Ishikawa (cell line): ENCODE measurements at regions not wholly inside any gene's neighbourhood (a gene's known extent, or its start where the extent isn't known, plus 50 kb on each side); places are given as distances from the start of the nearest gene placed in this dataset.

ENCODE experiments used
- CEBPB ChIP-seq: IDR thresholded peaks from 2 replicates; pipeline ENCODE4 v1.6.1; 2012
- CREB1 ChIP-seq: IDR thresholded peaks from 2 replicates; pipeline ENCODE4 v1.6.1; 2012; ENCODE audit warnings: low read depth
- EGR1 ChIP-seq: IDR thresholded peaks from 2 replicates; pipeline ENCODE4 v1.6.1; 2012
- EP300 ChIP-seq: IDR thresholded peaks from 2 replicates; pipeline ENCODE4 v1.6.1; 2012; ENCODE audit warnings: borderline replicate concordance
- FOXM1 ChIP-seq: IDR thresholded peaks from 2 replicates; pipeline ENCODE4 v1.6.1; 2012; ENCODE audit warnings: low read depth, borderline replicate concordance
- NFIC ChIP-seq: IDR thresholded peaks from 2 replicates; pipeline ENCODE4 v1.6.1; 2012
- RAD21 ChIP-seq: IDR thresholded peaks from 2 replicates; pipeline ENCODE4 v1.6.1; 2012; ENCODE audit warnings: low read depth
- TAF1 ChIP-seq: IDR thresholded peaks from 2 replicates; pipeline ENCODE4 v1.6.1; 2012; ENCODE audit warnings: low read depth, mild to moderate bottlenecking
- TCF12 ChIP-seq: IDR thresholded peaks from 2 replicates; pipeline ENCODE4 v1.6.1; 2012; ENCODE audit warnings: low read depth
- TEAD4 ChIP-seq: IDR thresholded peaks from 2 replicates; pipeline ENCODE4 v1.6.1; 2012
- YY1 ChIP-seq: IDR thresholded peaks from 2 replicates; pipeline ENCODE4 v1.6.1; 2012; ENCODE audit warnings: low read depth
- ZBTB7A ChIP-seq: IDR thresholded peaks from 2 replicates; pipeline ENCODE4 v1.6.1; 2012; ENCODE audit warnings: low read depth
- TF ChIP-seq, protein P1 (sequence below): IDR thresholded peaks from 2 replicates; pipeline ENCODE4 v1.6.1; 2012; ENCODE audit warnings: low read depth, mild to moderate bottlenecking
- TF ChIP-seq, protein P2 (sequence below): IDR thresholded peaks from 2 replicates; pipeline ENCODE4 v1.6.1; 2012
- TF ChIP-seq, protein P3 (sequence below): IDR thresholded peaks from 2 replicates; pipeline ENCODE4 v1.6.1; 2012

DNA sequence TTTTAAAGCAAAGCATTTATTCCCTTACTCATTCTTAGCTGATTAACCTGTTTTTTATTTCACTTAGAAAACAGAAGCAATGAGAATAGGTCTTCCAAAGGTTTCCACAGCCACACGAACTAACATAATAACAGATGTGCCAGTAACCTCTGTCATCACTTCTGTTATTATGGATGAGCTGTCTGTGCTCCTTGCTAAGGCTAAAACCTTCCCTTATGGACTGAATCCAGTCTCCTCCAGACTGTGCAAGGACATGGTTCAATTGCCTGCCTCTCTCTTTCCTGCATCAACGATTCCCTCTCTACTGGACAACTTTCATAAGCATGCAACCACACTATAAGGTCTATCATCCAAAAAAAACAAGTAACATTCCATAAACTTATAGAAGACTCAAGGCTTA lies 1446.2 kb downstream of the MAT2B start:
- TF ChIP-seq, protein P1, sequence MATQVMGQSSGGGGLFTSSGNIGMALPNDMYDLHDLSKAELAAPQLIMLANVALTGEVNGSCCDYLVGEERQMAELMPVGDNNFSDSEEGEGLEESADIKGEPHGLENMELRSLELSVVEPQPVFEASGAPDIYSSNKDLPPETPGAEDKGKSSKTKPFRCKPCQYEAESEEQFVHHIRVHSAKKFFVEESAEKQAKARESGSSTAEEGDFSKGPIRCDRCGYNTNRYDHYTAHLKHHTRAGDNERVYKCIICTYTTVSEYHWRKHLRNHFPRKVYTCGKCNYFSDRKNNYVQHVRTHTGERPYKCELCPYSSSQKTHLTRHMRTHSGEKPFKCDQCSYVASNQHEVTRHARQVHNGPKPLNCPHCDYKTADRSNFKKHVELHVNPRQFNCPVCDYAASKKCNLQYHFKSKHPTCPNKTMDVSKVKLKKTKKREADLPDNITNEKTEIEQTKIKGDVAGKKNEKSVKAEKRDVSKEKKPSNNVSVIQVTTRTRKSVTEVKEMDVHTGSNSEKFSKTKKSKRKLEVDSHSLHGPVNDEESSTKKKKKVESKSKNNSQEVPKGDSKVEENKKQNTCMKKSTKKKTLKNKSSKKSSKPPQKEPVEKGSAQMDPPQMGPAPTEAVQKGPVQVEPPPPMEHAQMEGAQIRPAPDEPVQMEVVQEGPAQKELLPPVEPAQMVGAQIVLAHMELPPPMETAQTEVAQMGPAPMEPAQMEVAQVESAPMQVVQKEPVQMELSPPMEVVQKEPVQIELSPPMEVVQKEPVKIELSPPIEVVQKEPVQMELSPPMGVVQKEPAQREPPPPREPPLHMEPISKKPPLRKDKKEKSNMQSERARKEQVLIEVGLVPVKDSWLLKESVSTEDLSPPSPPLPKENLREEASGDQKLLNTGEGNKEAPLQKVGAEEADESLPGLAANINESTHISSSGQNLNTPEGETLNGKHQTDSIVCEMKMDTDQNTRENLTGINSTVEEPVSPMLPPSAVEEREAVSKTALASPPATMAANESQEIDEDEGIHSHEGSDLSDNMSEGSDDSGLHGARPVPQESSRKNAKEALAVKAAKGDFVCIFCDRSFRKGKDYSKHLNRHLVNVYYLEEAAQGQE = no peak
- TF ChIP-seq TCF12 = no peak

DNA sequence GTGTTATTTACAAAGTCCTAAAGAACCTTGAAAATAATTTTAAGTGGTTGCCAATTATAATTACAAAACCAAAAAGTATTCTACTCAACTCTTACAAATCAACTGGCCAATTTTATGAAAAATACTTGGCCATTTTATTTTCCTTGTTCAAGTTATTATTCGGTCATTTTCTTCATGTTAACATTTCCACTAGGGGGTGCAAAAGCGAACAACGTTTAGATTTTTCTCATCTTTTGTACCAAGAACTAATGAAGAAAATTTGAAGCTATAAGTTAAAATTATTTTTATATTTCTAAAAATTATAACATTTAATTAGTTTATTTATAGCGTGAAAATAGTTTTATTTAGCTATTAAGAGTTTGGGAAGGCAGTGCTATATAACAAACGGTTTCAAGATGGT lies 1453.3 kb downstream of the MAT2B start:
- TF ChIP-seq TAF1 = no peak
- TF ChIP-seq, protein P1 = no peak

DNA sequence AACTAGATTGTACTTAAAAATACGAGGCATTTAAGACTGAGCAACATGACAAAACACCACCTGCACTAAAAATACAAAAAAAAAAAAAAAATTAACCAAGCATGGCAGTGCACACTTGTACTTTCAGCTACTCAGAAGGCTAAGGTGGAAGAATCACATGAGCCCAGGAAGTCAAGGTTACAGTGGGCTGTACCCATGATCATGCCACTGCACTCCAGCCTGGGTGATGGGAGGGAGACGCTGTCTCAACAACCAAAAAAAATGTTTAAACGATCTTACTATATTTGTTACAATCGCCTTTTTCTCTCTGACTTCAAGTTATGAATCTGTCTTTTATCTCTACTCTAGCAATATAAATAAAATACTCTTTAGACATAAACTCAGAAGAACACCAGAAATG lies 1454.3 kb downstream of the MAT2B start:
- no peak for TF ChIP-seq YY1
- TF ChIP-seq CREB1 = no peak
- TF ChIP-seq TAF1 = no peak
- TF ChIP-seq NFIC = no peak
- no peak for TF ChIP-seq ZBTB7A
- TF ChIP-seq TEAD4 = no peak
- TF ChIP-seq, protein P2, sequence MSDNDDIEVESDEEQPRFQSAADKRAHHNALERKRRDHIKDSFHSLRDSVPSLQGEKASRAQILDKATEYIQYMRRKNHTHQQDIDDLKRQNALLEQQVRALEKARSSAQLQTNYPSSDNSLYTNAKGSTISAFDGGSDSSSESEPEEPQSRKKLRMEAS = no peak
- no peak for TF ChIP-seq CEBPB
- TF ChIP-seq TCF12 = no peak
- TF ChIP-seq EGR1 = no peak
- no peak for TF ChIP-seq FOXM1
- TF ChIP-seq, protein P1 = no peak
- TF ChIP-seq, protein P3, sequence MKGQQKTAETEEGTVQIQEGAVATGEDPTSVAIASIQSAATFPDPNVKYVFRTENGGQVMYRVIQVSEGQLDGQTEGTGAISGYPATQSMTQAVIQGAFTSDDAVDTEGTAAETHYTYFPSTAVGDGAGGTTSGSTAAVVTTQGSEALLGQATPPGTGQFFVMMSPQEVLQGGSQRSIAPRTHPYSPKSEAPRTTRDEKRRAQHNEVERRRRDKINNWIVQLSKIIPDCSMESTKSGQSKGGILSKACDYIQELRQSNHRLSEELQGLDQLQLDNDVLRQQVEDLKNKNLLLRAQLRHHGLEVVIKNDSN = no peak
- no peak for TF ChIP-seq EP300
- TF ChIP-seq RAD21 = no peak

DNA sequence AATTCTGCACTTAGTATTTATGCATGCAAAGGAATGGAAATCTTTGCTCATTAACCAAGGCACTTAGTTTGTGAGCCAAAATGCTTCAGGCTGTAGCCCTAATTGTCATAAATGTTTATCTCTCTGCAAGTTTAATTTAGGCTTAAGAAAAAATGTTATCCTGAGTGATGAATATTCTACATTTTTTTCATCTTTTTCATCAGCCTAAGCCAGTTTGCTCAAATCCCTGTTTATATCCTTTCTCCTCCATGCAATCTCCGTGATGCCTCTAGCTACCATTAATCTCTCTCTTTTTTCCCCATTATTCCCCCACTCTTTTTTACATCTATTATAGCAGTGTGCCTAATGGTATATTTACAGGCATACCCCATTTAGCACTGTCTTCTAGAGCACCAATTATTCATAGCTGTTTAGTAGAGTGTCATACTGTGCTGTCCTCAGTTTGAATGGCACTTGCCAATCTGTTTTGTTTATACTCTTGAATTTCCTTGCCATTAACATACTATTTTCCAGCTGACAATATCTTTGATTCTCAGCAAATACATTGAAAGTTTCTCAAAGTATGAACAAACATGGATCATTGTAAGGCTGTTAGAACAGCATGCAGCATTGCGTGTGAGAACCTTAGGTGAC lies 1457.0 kb downstream of the MAT2B start:
- TF ChIP-seq CREB1 = no peak
- TF ChIP-seq, protein P2 = no peak

GRCh38 chr5:164966611-164967010 lies 1461.2 kb downstream of the MAT2B start:
- TF ChIP-seq TAF1 (no peak), CEBPB (no peak), EP300 (no peak), ZBTB7A (no peak)
- TF ChIP-seq, protein P1 = no peak
